Panc1 (cell line): ENCODE measurements at regions not wholly inside any gene's neighbourhood (a gene's known extent, or its start where the extent isn't known, plus 50 kb on each side); places are given as distances from the start of the nearest gene placed in this dataset.

Experiments
- POLR2AphosphoS5 ChIP-seq: IDR thresholded peaks from 2 replicates; pipeline ENCODE4 v1.6.1; 2012; ENCODE audit warnings: mild to moderate bottlenecking, low read depth, low read length, moderate library complexity
- TF ChIP-seq, protein P1 (sequence below): fragments of 450-650 bp; IDR thresholded peaks from 2 replicates; pipeline ENCODE4 v1.5.1; 2017; ENCODE audit warnings: mild to moderate bottlenecking

- TF ChIP-seq, protein P1, sequence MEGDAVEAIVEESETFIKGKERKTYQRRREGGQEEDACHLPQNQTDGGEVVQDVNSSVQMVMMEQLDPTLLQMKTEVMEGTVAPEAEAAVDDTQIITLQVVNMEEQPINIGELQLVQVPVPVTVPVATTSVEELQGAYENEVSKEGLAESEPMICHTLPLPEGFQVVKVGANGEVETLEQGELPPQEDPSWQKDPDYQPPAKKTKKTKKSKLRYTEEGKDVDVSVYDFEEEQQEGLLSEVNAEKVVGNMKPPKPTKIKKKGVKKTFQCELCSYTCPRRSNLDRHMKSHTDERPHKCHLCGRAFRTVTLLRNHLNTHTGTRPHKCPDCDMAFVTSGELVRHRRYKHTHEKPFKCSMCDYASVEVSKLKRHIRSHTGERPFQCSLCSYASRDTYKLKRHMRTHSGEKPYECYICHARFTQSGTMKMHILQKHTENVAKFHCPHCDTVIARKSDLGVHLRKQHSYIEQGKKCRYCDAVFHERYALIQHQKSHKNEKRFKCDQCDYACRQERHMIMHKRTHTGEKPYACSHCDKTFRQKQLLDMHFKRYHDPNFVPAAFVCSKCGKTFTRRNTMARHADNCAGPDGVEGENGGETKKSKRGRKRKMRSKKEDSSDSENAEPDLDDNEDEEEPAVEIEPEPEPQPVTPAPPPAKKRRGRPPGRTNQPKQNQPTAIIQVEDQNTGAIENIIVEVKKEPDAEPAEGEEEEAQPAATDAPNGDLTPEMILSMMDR = no peak
- TF ChIP-seq POLR2AphosphoS5 = no peak
Observed at GRCh38 chr3:193824365-193824764, 231.4 kb downstream of the OPA1 start.
